GM19395 (cell line): ENCODE measurements at regions not wholly inside any gene's neighbourhood (a gene's known extent, or its start where the extent isn't known, plus 50 kb on each side); places are given as distances from the start of the nearest gene placed in this dataset.

Source experiments
- ATAC-seq: cut with Tn5 transposase; IDR thresholded peaks from one replicate; pipeline ENCODE4 v1.9.1; 2021; ENCODE audit warnings: mild to moderate bottlenecking, moderate library complexity; ENCODE audit not compliant: unreplicated experiment

GRCh38 chr9:88784960-88785359 lies 206.3 kb upstream of the S1PR3 start:
- ATAC-seq: no peak

- no peak for ATAC-seq
Observed at GRCh38 chr9:88786291-88787079, 204.8 kb upstream of the S1PR3 start.

GRCh38 chr9:88789785-88790184 lies 201.5 kb upstream of the S1PR3 start:
- no peak for ATAC-seq

- ATAC-seq: no peak
Observed at GRCh38 chr9:88791105-88791805, 200.0 kb upstream of the S1PR3 start.

- ATAC-seq: no peak
Observed at GRCh38 chr9:88792502-88792901, 198.8 kb upstream of the S1PR3 start.

- ATAC-seq: no peak
Observed at GRCh38 chr9:88794100-88794499, 197.2 kb upstream of the S1PR3 start.

GRCh38 chr9:88796947-88797346 lies 194.3 kb upstream of the S1PR3 start:
- ATAC-seq: no peak

- ATAC-seq: no peak
Observed at GRCh38 chr9:88798476-88798875, 192.8 kb upstream of the S1PR3 start.

- no peak for ATAC-seq
Observed at GRCh38 chr9:88799541-88800328, 191.5 kb upstream of the S1PR3 start.

GRCh38 chr9:88800329-88800682 lies 191.0 kb upstream of the S1PR3 start:
- no peak for ATAC-seq

- ATAC-seq: no peak
Observed at GRCh38 chr9:88801214-88801796, 190.0 kb upstream of the S1PR3 start.

GRCh38 chr9:88802533-88802932 lies 188.7 kb upstream of the S1PR3 start:
- ATAC-seq: no peak

- no peak for ATAC-seq
Observed at GRCh38 chr9:88803546-88804253, 187.6 kb upstream of the S1PR3 start.

- no peak for ATAC-seq
Observed at GRCh38 chr9:88804254-88804596, 187.0 kb upstream of the S1PR3 start.

- ATAC-seq: no peak
Observed at GRCh38 chr9:88805217-88805943, 185.9 kb upstream of the S1PR3 start.

- no peak for ATAC-seq
Observed at GRCh38 chr9:88807426-88807825, 183.8 kb upstream of the S1PR3 start.

- no peak for ATAC-seq
Observed at GRCh38 chr9:88808019-88808656, 183.1 kb upstream of the S1PR3 start.

GRCh38 chr9:88808761-88809354 lies 182.4 kb upstream of the S1PR3 start:
- no peak for ATAC-seq
